Retinal pigment epithelial cell (primary cell): ENCODE measurements at regions not wholly inside any gene's neighbourhood (a gene's known extent, or its start where the extent isn't known, plus 50 kb on each side); places are given as distances from the start of the nearest gene placed in this dataset.

Experiments used
- DNase-seq: peaks from one replicate; pipeline ENCODE4 v3.0.0-alpha.2; 2010; ENCODE audit warnings: low read depth
- H3K4me3 ChIP-seq: 2 replicates; pipeline ENCODE4 v1.5.1; 2011; ENCODE audit warnings: mild to moderate bottlenecking, low read length, control low read depth, moderate library complexity
- CTCF ChIP-seq: conservative IDR thresholded peaks from 2 replicates; pipeline ENCODE4 v1.5.1; 2011; ENCODE audit warnings: low read depth, low read length, control low read depth, inconsistent platforms

GRCh38 chr16:51708861-51709260, 557.8 kb upstream of the SALL1 start:
- no peak overlapping the region for H3K4me3 ChIP-seq
- DNase-seq: no peak
- TF ChIP-seq CTCF: no peak

GRCh38 chr16:51707666-51708065, 556.6 kb upstream of the SALL1 start:
- no peak for TF ChIP-seq CTCF
- DNase-seq: no peak
- no peak overlapping the region for H3K4me3 ChIP-seq

- no peak for DNase-seq
- H3K4me3 ChIP-seq: no peak overlapping the region
- no peak for TF ChIP-seq CTCF
Measured at GRCh38 chr16:51705142-51705541, 554.1 kb upstream of the SALL1 start.

- no peak overlapping the region for H3K4me3 ChIP-seq
- TF ChIP-seq CTCF: no peak
- no peak for DNase-seq
Measured at GRCh38 chr16:51701025-51701424, 550.0 kb upstream of the SALL1 start.

GRCh38 chr16:51699686-51700396, 548.8 kb upstream of the SALL1 start:
- no peak for TF ChIP-seq CTCF
- no peak overlapping the region for H3K4me3 ChIP-seq

GRCh38 chr16:51698647-51699046, 547.6 kb upstream of the SALL1 start:
- no peak for DNase-seq
- no peak overlapping the region for H3K4me3 ChIP-seq
- TF ChIP-seq CTCF: no peak

More at GRCh38 chr16:51699686-51700396, 548.8 kb upstream of the SALL1 start:
- no peak for DNase-seq

- no peak for DNase-seq
- no peak overlapping the region for H3K4me3 ChIP-seq
- no peak for TF ChIP-seq CTCF
Measured at GRCh38 chr16:51697454-51697853, 546.4 kb upstream of the SALL1 start.
